ENCODE measurements at regions not wholly inside any gene's neighbourhood (a gene's known extent, or its start where the extent isn't known, plus 50 kb on each side); places are given as distances from the start of the nearest gene placed in this dataset.

GRCh38 chr10:78742730-78743615 lies 325.8 kb upstream of the ZMIZ1 start:
- no peak for DNase-seq (ENCODE audit: low read depth in 2 of 3, low spot score in 1 of 3)

- DNase-seq (ENCODE audit: low read depth in 2 of 3, low spot score in 1 of 3): no peak
Observed at GRCh38 chr10:78744056-78744455, 324.7 kb upstream of the ZMIZ1 start.

GRCh38 chr10:78744491-78745090 lies 324.2 kb upstream of the ZMIZ1 start:
- DNase-seq (ENCODE audit: low read depth in 2 of 3, low spot score in 1 of 3): no peak

GRCh38 chr10:78745441-78745840 lies 323.3 kb upstream of the ZMIZ1 start:
- no peak for DNase-seq (ENCODE audit: low read depth in 2 of 3, low spot score in 1 of 3)

GRCh38 chr10:78746155-78746763 lies 322.5 kb upstream of the ZMIZ1 start:
- DNase-seq (ENCODE audit: low read depth in 2 of 3, low spot score in 1 of 3): no peak

- no peak for DNase-seq (ENCODE audit: low read depth in 2 of 3, low spot score in 1 of 3)
Observed at GRCh38 chr10:78747401-78748234, 321.1 kb upstream of the ZMIZ1 start.

GRCh38 chr10:78748235-78748533 lies 320.6 kb upstream of the ZMIZ1 start:
- DNase-seq (ENCODE audit: low read depth in 2 of 3, low spot score in 1 of 3): no peak

GRCh38 chr10:78749200-78749599 lies 319.6 kb upstream of the ZMIZ1 start:
- no peak for DNase-seq (ENCODE audit: low read depth in 2 of 3, low spot score in 1 of 3)

- DNase-seq (ENCODE audit: low read depth in 2 of 3, low spot score in 1 of 3): no peak
Observed at GRCh38 chr10:78749898-78750297, 318.9 kb upstream of the ZMIZ1 start.

GRCh38 chr10:78750418-78750817 lies 318.3 kb upstream of the ZMIZ1 start:
- no peak for DNase-seq (ENCODE audit: low read depth in 2 of 3, low spot score in 1 of 3)

- DNase-seq (ENCODE audit: low read depth in 2 of 3, low spot score in 1 of 3): no peak
Observed at GRCh38 chr10:78751716-78752115, 317.1 kb upstream of the ZMIZ1 start.

- DNase-seq (ENCODE audit: low read depth in 2 of 3, low spot score in 1 of 3): no peak
Observed at GRCh38 chr10:78752221-78752620, 316.5 kb upstream of the ZMIZ1 start.

- no peak for DNase-seq (ENCODE audit: low read depth in 2 of 3, low spot score in 1 of 3)
Observed at GRCh38 chr10:78752708-78753107, 316.1 kb upstream of the ZMIZ1 start.

- no peak for DNase-seq (ENCODE audit: low read depth in 2 of 3, low spot score in 1 of 3)
Observed at GRCh38 chr10:78754269-78755062, 314.3 kb upstream of the ZMIZ1 start.

- no peak for DNase-seq (ENCODE audit: low read depth in 2 of 3, low spot score in 1 of 3)
Observed at GRCh38 chr10:78755063-78755701, 313.6 kb upstream of the ZMIZ1 start.

- DNase-seq (ENCODE audit: low read depth in 2 of 3, low spot score in 1 of 3): no peak
Observed at GRCh38 chr10:78755877-78756455, 312.8 kb upstream of the ZMIZ1 start.

GRCh38 chr10:78756604-78757343 lies 312.0 kb upstream of the ZMIZ1 start:
- no peak for DNase-seq (ENCODE audit: low read depth in 2 of 3, low spot score in 1 of 3)

- DNase-seq (ENCODE audit: low read depth in 2 of 3, low spot score in 1 of 3): no peak
Observed at GRCh38 chr10:78757344-78757925, 311.3 kb upstream of the ZMIZ1 start.

GRCh38 chr10:78758176-78758575 lies 310.6 kb upstream of the ZMIZ1 start:
- DNase-seq (ENCODE audit: low read depth in 2 of 3, low spot score in 1 of 3): no peak

Measured in stimulated activated CD4-positive, alpha-beta T cell treated with anti-CD3 and anti-CD28 coated beads, Interleukin-12 subunit alpha, Interleukin-12 subunit beta, amount 100 ng/mL, for 48 hours (primary cell).